Activated CD8-positive, alpha-beta memory T cell treated with anti-CD3 and anti-CD28 coated beads, Interleukin-2, amount 10 ng/mL, durations not matched to agents 7 days and 5 days (primary cell): ENCODE measurements at regions not wholly inside any gene's neighbourhood (a gene's known extent, or its start where the extent isn't known, plus 50 kb on each side); places are given as distances from the start of the nearest gene placed in this dataset.

Experiments used
- ATAC-seq: fragments of 150-1000 bp; cut with Tn5 transposase; one replicate; pipeline ENCODE4 v1.10.0; 2021; ENCODE audit warnings: moderate library complexity
- CTCF ChIA-PET: fragments of 350-600 bp; sonication (Branson Sonifier 250); formaldehyde crosslinking; loops from one replicate; lab custom pipeline; 2021; ENCODE audit warnings: antibody characterized with exemption; lab: Charles Lee
- DNase-seq: peaks from one replicate; pipeline ENCODE4 v3.0.0-alpha.2; 2020
- H3K27ac Mint-ChIP-seq: one replicate; pipeline ENCODE4 v1.8.0; 2021; ENCODE audit warnings: mild to moderate bottlenecking, mixed read lengths
- H3K27me3 Mint-ChIP-seq: one replicate; pipeline ENCODE4 v1.8.0; 2021; ENCODE audit warnings: mixed read lengths
- H3K36me3 Mint-ChIP-seq: one replicate; pipeline ENCODE4 v1.8.0; 2021; ENCODE audit warnings: mild to moderate bottlenecking, mixed read lengths
- H3K4me1 Mint-ChIP-seq: one replicate; pipeline ENCODE4 v1.8.0; 2021; ENCODE audit warnings: mixed read lengths
- H3K4me3 Mint-ChIP-seq: one replicate; pipeline ENCODE4 v1.8.0; 2021; ENCODE audit warnings: mild to moderate bottlenecking, moderate library complexity, mixed read lengths
- H3K9me3 Mint-ChIP-seq: one replicate; pipeline ENCODE4 v1.8.0; 2022; ENCODE audit warnings: low read depth, mixed read lengths

GRCh38 chr6:76275746-76276145, 203.3 kb upstream of the IMPG1 start:
- CTCF ChIA-PET = no interaction called here
- no peaks in the 10 kb centered on the region for H3K4me1 Mint-ChIP-seq

DNA sequence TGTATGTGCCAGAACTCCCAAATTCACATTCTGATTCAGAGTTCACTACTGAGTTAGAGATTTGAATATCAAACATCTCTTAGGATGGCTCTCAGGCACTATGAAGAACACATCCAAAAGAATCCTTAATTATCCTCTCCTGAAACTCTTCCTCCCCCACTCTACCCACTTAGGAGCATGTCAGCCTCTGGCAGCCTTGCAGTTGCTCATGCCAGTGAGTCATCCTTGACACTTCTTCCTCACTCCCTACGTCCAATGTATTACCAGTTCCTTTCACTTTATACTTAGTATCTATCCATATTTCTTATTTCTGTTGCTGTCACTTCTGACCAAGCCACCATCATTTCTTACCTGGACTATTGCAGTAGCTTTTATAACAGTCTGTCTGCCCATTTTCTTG, 192.0 kb upstream of the IMPG1 start:
- H3K4me3 Mint-ChIP-seq = no peak overlapping the region
- CTCF ChIA-PET = no interaction called here
- no peak overlapping the region for H3K27ac Mint-ChIP-seq
- H3K4me1 Mint-ChIP-seq = no peaks in the 10 kb centered on the region
- peaks cover 19% of the 10 kb centered on the region for H3K9me3 Mint-ChIP-seq
- peaks cover 2% of the 10 kb centered on the region for H3K36me3 Mint-ChIP-seq
- DNase-seq (no peak), ATAC-seq (no peak)
- no peaks in the 10 kb centered on the region for H3K27me3 Mint-ChIP-seq

More at GRCh38 chr6:76275746-76276145, 203.3 kb upstream of the IMPG1 start:
- no peak for ATAC-seq
- Mint-ChIP-seq H3K36me3 (no peaks in the 10 kb centered on the region), H3K9me3 (peaks cover 14% of the 10 kb centered on the region), H3K4me3 (no peak overlapping the region), H3K27me3 (no peaks in the 10 kb centered on the region), H3K27ac (no peak overlapping the region)
- no peak for DNase-seq

DNA sequence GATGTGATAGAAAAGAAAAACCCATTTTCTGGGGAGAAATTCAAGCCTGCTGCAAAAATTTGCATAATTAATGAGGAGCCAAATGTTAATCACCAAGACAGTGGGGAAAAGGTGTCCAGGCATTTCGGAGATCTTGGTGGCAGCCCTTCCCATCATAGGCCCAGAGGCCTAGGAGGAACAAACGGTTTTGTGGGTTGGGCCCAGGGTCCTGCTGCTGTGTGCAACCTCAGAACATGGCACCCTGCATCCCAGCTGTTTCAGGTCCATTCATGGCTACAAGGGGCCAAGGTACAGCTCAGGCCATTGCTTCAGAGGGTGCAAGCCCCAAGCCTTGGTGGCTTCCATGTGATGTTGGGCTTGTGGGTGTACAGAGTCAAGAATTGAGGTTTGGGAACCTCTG, 189.8 kb upstream of the IMPG1 start:
- Mint-ChIP-seq H3K27me3 (no peaks in the 10 kb centered on the region), H3K9me3 (peaks cover 22% of the 10 kb centered on the region), H3K4me3 (no peak overlapping the region), H3K27ac (no peak overlapping the region), H3K36me3 (peaks cover 2% of the 10 kb centered on the region), H3K4me1 (no peaks in the 10 kb centered on the region)
- DNase-seq (no peak), ATAC-seq (no peak)
- CTCF ChIA-PET = no interaction called here

- Mint-ChIP-seq H3K27me3 (no peaks in the 10 kb centered on the region), H3K27ac (no peak overlapping the region), H3K9me3 (peaks cover 2% of the 10 kb centered on the region), H3K36me3 (no peaks in the 10 kb centered on the region), H3K4me1 (no peaks in the 10 kb centered on the region), H3K4me3 (no peak overlapping the region)
- no peak for DNase-seq
- CTCF ChIA-PET = no interaction called here
- ATAC-seq = no peak
These were observed 178.2 kb upstream of the IMPG1 start for GRCh38 chr6:76250666-76251065.

- no peak overlapping the region for H3K4me3 Mint-ChIP-seq
- H3K9me3 Mint-ChIP-seq = peaks cover 4% of the 10 kb centered on the region
- H3K27ac Mint-ChIP-seq = no peak overlapping the region
- no peaks in the 10 kb centered on the region for H3K36me3 Mint-ChIP-seq
- no peak for ATAC-seq
- no peaks in the 10 kb centered on the region for H3K27me3 Mint-ChIP-seq
- CTCF ChIA-PET = no interaction called here
- no peaks in the 10 kb centered on the region for H3K4me1 Mint-ChIP-seq
- DNase-seq = no peak
These were observed 175.1 kb upstream of the IMPG1 start for GRCh38 chr6:76247527-76247926.

GRCh38 chr6:76240092-76240491, 167.6 kb upstream of the IMPG1 start:
- no peak overlapping the region for H3K4me3 Mint-ChIP-seq
- no peaks in the 10 kb centered on the region for H3K27me3 Mint-ChIP-seq
- H3K36me3 Mint-ChIP-seq = no peaks in the 10 kb centered on the region
- no peak for ATAC-seq
- H3K27ac Mint-ChIP-seq = no peak overlapping the region
- H3K9me3 Mint-ChIP-seq = peaks cover 19% of the 10 kb centered on the region
- H3K4me1 Mint-ChIP-seq = no peaks in the 10 kb centered on the region
- CTCF ChIA-PET = no interaction called here
- no peak for DNase-seq

DNA sequence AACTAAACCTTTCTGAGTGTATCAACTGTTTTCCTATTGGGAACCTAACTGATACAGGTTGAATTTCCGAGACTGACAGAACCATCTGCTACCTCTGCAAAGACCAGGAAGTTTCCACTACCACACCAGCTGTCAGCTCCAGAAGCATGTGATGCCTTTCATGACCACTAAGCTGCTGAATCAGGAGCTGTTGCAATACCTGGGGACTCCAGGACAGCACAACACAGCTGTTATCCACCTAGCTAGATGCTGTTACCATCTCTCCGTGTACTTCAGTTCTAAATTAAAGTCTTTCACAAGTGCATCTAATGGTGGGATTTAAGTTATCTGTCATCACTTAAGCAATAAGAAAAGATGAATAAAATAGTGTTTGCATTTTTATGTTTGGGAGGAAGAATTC, 158.2 kb upstream of the IMPG1 start:
- Mint-ChIP-seq H3K9me3 (peaks cover 5% of the 10 kb centered on the region), H3K4me3 (no peak overlapping the region), H3K27ac (no peak overlapping the region), H3K4me1 (no peaks in the 10 kb centered on the region), H3K36me3 (no peaks in the 10 kb centered on the region), H3K27me3 (no peaks in the 10 kb centered on the region)
- no peak for ATAC-seq
- DNase-seq = no peak
- CTCF ChIA-PET = no interaction called here

- H3K4me1 Mint-ChIP-seq = no peaks in the 10 kb centered on the region
- H3K9me3 Mint-ChIP-seq = peaks cover 2% of the 10 kb centered on the region
- ATAC-seq (no peak), DNase-seq (no peak)
- CTCF ChIA-PET = no interaction called here
- no peak overlapping the region for H3K4me3 Mint-ChIP-seq
- no peak overlapping the region for H3K27ac Mint-ChIP-seq
- H3K27me3 Mint-ChIP-seq = no peaks in the 10 kb centered on the region
- H3K36me3 Mint-ChIP-seq = no peaks in the 10 kb centered on the region
These were observed 149.7 kb upstream of the IMPG1 start for GRCh38 chr6:76222189-76222588.

DNA sequence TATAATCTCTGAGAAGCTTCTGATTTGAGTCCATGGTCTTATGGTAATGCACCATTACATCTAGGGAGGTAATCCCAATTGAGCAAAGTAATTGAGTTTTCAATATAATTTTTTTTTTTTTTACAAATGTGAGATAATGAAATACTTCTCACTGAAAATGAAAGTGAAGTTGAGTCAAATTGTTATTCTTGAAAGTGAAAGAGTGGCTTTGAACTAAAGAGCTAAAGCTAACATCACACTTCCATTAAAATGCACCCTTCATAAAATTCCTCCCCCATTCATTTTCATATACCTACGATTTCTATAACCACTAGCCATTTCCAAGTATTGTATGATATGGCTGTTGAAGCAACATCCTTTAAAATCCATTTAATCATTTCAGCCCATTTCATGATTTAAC, 149.1 kb upstream of the IMPG1 start:
- CTCF ChIA-PET = no interaction called here
- H3K9me3 Mint-ChIP-seq = peaks cover 2% of the 10 kb centered on the region
- DNase-seq = no peak
- H3K4me1 Mint-ChIP-seq = no peaks in the 10 kb centered on the region
- H3K27ac Mint-ChIP-seq = no peak overlapping the region
- no peak for ATAC-seq
- H3K4me3 Mint-ChIP-seq = no peak overlapping the region
- no peaks in the 10 kb centered on the region for H3K36me3 Mint-ChIP-seq
- no peaks in the 10 kb centered on the region for H3K27me3 Mint-ChIP-seq

GRCh38 chr6:76220805-76221204, 148.3 kb upstream of the IMPG1 start:
- Mint-ChIP-seq H3K27me3 (no peaks in the 10 kb centered on the region), H3K9me3 (peaks cover 2% of the 10 kb centered on the region), H3K27ac (no peak overlapping the region), H3K4me1 (no peaks in the 10 kb centered on the region), H3K36me3 (no peaks in the 10 kb centered on the region), H3K4me3 (no peak overlapping the region)
- no peak for ATAC-seq
- no peak for DNase-seq
- CTCF ChIA-PET = no interaction called here

- ATAC-seq (no peak), DNase-seq (no peak)
- Mint-ChIP-seq H3K36me3 (no peaks in the 10 kb centered on the region), H3K9me3 (peaks cover 2% of the 10 kb centered on the region), H3K4me3 (no peak overlapping the region), H3K4me1 (no peaks in the 10 kb centered on the region), H3K27ac (no peak overlapping the region), H3K27me3 (no peaks in the 10 kb centered on the region)
- CTCF ChIA-PET = no interaction called here
These were observed 145.1 kb upstream of the IMPG1 start for GRCh38 chr6:76217606-76218005.

- no peak for ATAC-seq
- CTCF ChIA-PET = no interaction called here
- no peak overlapping the region for H3K4me3 Mint-ChIP-seq
- no peak for DNase-seq
- H3K9me3 Mint-ChIP-seq = peaks cover 2% of the 10 kb centered on the region
- H3K27me3 Mint-ChIP-seq = no peaks in the 10 kb centered on the region
- no peak overlapping the region for H3K27ac Mint-ChIP-seq
- no peaks in the 10 kb centered on the region for H3K4me1 Mint-ChIP-seq
- H3K36me3 Mint-ChIP-seq = no peaks in the 10 kb centered on the region
These were observed 142.1 kb upstream of the IMPG1 start for GRCh38 chr6:76214546-76214945.

DNA sequence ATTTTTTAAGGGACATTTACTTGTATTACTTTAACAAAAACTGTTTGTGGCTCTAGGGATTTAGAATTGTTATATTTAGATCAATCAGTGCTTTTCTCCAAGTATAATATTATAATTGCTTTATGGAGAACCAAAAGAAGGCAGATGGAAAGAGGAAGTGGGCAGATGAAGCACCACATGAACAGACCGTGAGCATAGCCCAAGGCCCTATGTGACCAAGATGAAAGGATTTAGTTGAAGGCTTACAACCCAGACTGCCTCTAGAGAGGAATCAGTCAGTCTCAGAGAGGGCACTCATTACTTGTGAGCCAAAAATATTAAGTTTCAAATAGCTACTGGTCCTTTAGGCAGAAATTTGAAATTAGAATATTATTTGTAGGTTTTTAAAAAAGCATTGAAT, 102.3 kb upstream of the IMPG1 start:
- Mint-ChIP-seq H3K27ac (no peak overlapping the region), H3K36me3 (no peaks in the 10 kb centered on the region), H3K9me3 (peaks cover 5% of the 10 kb centered on the region), H3K4me1 (no peaks in the 10 kb centered on the region), H3K4me3 (no peak overlapping the region), H3K27me3 (no peaks in the 10 kb centered on the region)
- ATAC-seq = no peak
- CTCF ChIA-PET = no interaction called here
- no peak for DNase-seq

DNA sequence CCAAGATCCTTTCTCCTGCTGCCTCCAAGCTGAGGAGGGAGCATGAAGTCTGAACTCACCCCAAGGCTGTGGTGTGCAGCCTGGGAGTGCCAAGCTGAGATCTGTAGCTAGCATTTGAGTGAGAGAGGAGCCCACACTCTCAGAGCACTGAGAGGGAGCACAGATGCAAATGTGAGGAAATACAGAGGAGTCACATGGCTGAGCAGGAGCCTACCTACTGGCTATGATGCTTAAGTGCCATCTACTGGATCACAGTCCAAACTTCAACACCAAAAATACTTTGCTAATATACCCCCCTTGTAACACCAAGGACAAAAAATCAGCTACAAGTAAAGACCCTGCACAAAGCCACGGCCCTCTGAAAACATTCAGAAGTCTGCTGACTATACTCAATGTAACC, 94.4 kb upstream of the IMPG1 start:
- H3K9me3 Mint-ChIP-seq = peaks cover 8% of the 10 kb centered on the region
- H3K27ac Mint-ChIP-seq = no peak overlapping the region
- no peak overlapping the region for H3K4me3 Mint-ChIP-seq
- H3K27me3 Mint-ChIP-seq = no peaks in the 10 kb centered on the region
- ATAC-seq (no peak), DNase-seq (no peak)
- H3K36me3 Mint-ChIP-seq = no peaks in the 10 kb centered on the region
- CTCF ChIA-PET = no interaction called here
- no peaks in the 10 kb centered on the region for H3K4me1 Mint-ChIP-seq

- no peaks in the 10 kb centered on the region for H3K4me1 Mint-ChIP-seq
These were observed 93.8 kb upstream of the IMPG1 start for GRCh38 chr6:76166297-76166696.

More at GRCh38 chr6:76166297-76166696, 93.8 kb upstream of the IMPG1 start:
- no peak for ATAC-seq
- Mint-ChIP-seq H3K9me3 (peaks cover 8% of the 10 kb centered on the region), H3K27ac (no peak overlapping the region), H3K36me3 (no peaks in the 10 kb centered on the region), H3K27me3 (no peaks in the 10 kb centered on the region), H3K4me3 (no peak overlapping the region)
- CTCF ChIA-PET = no interaction called here
- no peak for DNase-seq
